GM13977 (cell line): ENCODE measurements at regions not wholly inside any gene's neighbourhood (a gene's known extent, or its start where the extent isn't known, plus 50 kb on each side); places are given as distances from the start of the nearest gene placed in this dataset.
"Not testable (repeated sequence)": the region's sequence is repeated elsewhere in the genome, so short reads cannot be mapped to it uniquely, and the experiment has no call there.

Experiments used
- DNase-seq: peaks from one replicate; pipeline ENCODE4 v3.0.0; 2012; ENCODE audit warnings: low spot score
- in situ Hi-C: fragments of 300-500 bp; cut with MboI; formaldehyde crosslinking; loops from one replicate; pipeline ENCODE4 v1.12.0; 2022; ENCODE audit warnings: low sequenced_read_pairs, low pct_unique_long_range_greater_than_20kb, mixed read lengths, inconsistent platforms; ENCODE audit not compliant: unreplicated experiment
- TF ChIP-seq, protein P1 (sequence below): IDR thresholded peaks from 2 replicates; pipeline ENCODE4 v1.5.1; 2012; ENCODE audit warnings: mild to moderate bottlenecking, control low read depth; ENCODE audit not compliant: insufficient read depth; ENCODE audit errors: extremely low read depth, missing control alignments

DNA sequence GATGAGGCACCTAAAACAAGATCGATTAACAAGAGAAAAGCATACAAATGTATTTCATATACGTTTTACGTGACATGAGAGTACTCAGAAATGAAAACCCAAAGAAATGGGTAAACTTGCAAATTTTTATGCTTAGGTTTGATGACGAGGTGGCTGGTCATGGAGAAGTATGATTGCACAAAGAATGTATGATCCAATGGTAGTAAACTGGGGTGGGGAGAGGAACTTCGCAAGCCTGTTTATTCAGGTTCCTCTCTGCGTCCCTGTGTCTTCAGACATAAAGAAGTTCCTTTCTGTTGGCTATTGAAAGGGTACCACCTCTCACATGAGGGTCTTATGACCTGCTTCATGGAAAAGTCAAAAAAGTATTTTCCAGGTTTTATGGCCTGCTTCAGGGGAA is 309.2 kb downstream of the BCOR start:
- TF ChIP-seq, protein P1, sequence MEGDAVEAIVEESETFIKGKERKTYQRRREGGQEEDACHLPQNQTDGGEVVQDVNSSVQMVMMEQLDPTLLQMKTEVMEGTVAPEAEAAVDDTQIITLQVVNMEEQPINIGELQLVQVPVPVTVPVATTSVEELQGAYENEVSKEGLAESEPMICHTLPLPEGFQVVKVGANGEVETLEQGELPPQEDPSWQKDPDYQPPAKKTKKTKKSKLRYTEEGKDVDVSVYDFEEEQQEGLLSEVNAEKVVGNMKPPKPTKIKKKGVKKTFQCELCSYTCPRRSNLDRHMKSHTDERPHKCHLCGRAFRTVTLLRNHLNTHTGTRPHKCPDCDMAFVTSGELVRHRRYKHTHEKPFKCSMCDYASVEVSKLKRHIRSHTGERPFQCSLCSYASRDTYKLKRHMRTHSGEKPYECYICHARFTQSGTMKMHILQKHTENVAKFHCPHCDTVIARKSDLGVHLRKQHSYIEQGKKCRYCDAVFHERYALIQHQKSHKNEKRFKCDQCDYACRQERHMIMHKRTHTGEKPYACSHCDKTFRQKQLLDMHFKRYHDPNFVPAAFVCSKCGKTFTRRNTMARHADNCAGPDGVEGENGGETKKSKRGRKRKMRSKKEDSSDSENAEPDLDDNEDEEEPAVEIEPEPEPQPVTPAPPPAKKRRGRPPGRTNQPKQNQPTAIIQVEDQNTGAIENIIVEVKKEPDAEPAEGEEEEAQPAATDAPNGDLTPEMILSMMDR: no peak
- no peak for DNase-seq
- in situ Hi-C loops: no loop called here

DNA sequence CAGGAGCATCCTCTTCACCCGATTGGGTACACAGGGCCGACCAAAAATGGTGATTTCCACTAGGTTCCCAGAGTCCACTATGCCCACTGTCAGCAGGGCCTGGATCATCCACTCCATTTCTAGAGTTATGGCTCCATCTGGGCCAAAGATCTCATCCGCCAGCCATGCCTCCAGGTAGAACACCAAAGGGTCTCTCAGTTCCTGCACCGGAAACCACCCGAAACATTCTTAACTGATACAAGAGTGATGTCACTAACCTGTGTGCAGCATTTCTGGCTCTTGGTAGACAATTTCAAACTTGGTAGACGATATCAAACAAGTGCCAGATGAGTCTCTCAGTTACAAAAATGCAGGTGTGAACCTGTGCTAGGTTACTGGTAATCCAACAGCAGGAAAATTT is 306.1 kb downstream of the BCOR start:
- TF ChIP-seq, protein P1: no peak
- no peak for DNase-seq
- in situ Hi-C loops: no loop called here

DNA sequence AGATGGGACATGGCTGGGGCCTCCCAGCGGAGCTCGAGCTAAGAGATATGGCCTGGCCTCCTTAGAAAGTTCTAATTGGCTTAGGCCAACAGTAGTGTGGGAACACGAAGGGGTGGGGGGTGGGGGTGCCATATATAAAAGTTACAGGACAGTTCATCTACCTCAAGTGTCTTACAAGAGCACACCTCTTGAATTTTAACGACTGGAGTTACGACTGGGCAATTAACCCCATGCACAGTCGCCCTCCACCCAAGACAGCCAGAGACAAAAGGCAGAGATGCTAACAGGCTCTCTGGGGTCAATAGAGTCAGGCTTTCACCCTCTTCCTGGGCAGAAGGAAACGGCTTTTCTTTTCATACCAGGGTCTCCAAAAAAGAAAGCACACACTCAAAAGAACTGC is 302.2 kb downstream of the BCOR start:
- no peak for DNase-seq
- TF ChIP-seq, protein P1: no peak
- in situ Hi-C loops: no loop called here

DNA sequence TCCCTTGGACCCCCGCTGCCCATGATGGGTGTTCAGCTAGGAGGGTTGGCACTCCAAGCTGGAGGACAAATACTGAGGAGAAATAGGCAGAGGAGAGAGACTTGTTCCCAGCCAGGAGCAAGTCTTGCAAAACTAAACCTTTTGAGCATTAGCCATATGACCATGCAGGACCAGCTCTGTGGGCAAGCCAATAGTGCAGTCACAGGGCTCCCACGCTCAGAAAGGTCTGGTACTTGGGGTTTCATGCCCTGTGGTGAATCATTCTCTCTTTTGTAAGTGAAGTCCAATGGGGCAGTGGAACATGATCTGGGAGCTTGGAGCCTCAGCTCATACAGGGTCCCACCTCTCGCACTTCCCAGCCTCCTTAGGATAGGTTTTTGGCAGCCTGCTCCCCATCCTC is 300.9 kb downstream of the BCOR start:
- in situ Hi-C loops: no loop called here
- TF ChIP-seq, protein P1: no peak
- DNase-seq: no peak

DNA sequence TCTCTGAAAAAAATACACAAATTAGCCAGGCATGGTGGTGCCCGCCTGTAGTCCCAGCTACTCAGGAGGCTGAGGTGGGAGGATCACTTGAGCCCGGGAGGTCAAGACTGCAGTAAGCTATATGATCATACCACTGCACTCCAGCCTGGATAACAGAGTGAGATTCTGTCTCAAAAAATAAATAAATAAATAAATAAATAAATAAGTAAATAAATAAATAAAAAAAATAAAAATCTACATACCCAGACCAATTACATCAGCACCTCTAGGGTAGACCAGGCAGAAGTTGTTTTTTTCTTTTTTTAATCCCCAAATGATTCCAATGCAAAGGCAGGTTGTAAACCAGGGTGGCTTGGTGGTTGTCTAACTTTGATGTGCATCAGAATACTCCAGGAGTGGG is 299.3 kb downstream of the BCOR start:
- DNase-seq, in situ Hi-C loops: not testable (repeated sequence)

DNA sequence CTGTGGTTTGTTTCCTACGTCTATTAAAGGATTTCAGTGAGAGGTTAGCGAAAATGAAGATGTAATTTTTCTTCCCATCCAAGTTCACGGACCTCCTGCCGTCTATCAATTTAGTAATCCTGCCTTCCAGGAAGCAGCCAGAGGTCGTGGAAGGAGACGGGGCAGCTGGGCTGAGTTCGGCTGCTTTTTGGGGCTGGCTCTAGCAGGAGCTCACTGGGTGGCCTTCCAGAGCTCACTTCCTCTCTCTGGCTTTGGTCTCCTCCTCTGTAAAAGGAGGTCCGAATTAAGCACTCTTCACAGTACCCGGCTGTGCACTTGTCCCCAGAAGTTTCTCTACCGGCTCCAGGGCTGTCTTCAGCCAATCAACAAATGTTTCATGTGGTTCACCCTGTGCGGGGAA is 295.4 kb downstream of the BCOR start:
- no peak for DNase-seq
- TF ChIP-seq, protein P1: no peak
- in situ Hi-C loops: no loop called here

DNA sequence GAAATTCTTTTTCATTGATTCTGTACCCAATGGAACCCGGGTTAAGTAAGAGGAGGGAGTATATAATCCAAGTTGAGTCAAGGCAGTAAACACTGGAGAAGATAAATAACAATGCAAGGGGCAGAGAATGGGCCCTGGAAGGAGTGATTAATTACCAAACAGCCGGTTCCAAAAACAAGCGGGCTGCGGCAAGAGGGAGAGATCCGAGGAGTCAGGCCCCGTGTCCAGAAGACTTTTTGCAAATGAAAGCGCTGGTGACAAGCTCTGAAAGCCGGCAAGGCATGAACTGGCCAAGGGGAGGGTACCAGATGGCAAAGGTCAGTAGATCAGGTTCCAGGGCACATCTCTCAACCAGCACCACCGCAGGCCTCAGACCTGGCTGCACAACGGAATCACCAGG is 294.9 kb downstream of the BCOR start:
- in situ Hi-C loops: no loop called here
- no peak for DNase-seq
- TF ChIP-seq, protein P1: no peak

DNA sequence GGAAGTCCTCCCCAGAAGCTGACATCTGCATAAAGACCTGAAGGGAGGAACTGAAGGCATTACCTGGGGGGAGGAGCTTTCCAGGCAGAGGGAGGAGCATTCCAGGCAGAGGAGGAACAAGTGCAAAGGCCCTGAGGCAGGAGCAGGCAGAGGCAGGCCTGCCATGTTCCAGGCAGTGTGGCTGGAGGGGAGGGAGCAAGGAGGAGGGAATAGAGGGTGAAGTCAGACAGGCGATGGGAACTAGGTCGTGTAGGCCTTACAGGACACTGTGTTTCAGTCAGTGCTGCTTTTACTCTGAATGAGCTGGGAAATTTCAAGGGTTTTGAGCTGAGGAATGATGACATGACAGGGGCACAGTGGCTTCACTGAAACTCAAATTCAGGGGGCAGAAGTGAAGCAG is 292.7 kb downstream of the BCOR start:
- in situ Hi-C loops: no loop called here
- TF ChIP-seq, protein P1: no peak
- DNase-seq: no peak
